ENCODE measurements at regions not wholly inside any gene's neighbourhood (a gene's known extent, or its start where the extent isn't known, plus 50 kb on each side); places are given as distances from the start of the nearest gene placed in this dataset.

- TF ChIP-seq CTCF (IDR thresholded peaks at IDR 0.05) (no peak), POLR2A (IDR thresholded peaks at IDR 0.05) (no peak), POLR2AphosphoS5 (IDR thresholded peaks at IDR 0.05) (no peak), EP300 (IDR thresholded peaks at IDR 0.05; ENCODE audit: low read depth) (no peak)
Observed at GRCh38 chr4:174066611-174067205, 216.8 kb downstream of the FBXO8 start.

Data from transverse colon (tissue), 4 donors.